Stimulated activated CD4-positive, alpha-beta T cell treated with anti-CD3 and anti-CD28 coated beads, Interleukin-2, amount 100 ng/mL, for 48 hours (primary cell): ENCODE measurements at regions not wholly inside any gene's neighbourhood (a gene's known extent, or its start where the extent isn't known, plus 50 kb on each side); places are given as distances from the start of the nearest gene placed in this dataset.

Experiments
- DNase-seq, 2 donors: peaks; one replicate each; pipeline ENCODE4 v3.0.0-alpha.2; 2020

- DNase-seq, result peak; percentile 12 to 13
Observed at GRCh38 chr10:113326160-113327111, 226.4 kb upstream of the HABP2 start.

DNA sequence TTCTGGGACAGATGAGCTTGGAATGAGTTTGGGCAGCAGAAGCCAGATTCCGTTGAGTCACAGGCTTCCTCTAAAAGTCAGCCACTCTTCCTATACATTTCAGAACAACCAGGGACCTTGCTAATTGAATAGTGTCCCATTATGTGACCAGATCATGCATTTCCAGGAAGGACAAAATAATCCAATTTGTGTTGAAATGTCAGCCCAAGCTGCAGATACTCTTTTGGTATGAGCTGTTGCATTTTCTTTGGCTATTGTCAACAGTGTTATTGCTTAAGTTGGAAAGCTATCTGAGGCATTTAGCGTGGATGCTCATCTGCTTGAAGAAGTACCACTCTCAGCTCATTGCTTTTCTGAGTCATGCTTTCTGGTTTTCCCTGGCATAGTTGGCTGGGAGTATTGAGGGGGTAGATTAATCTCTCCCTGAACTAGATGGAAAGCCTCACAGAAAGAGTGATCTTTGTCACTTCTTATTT lies 223.7 kb upstream of the HABP2 start:
- no peak for DNase-seq

DNA sequence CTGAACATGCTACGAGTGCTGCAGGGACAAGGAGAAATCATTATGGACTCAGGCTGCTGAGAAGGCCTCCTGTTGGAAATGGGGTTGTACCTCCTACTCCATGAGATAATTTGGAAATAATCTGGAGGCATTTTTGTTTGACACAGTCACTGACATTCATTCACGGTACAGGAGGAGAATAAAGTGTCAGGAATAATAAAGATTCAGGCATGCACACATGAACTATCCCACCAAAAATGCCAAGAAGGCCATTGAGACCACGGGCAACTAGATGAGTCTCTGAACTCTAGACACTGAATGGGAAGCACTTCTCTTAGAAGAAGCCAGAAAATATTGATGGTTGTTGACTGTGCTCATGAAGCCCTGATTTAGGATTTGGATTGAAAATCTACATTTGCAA lies 220.9 kb upstream of the HABP2 start:
- no peak for DNase-seq

DNA sequence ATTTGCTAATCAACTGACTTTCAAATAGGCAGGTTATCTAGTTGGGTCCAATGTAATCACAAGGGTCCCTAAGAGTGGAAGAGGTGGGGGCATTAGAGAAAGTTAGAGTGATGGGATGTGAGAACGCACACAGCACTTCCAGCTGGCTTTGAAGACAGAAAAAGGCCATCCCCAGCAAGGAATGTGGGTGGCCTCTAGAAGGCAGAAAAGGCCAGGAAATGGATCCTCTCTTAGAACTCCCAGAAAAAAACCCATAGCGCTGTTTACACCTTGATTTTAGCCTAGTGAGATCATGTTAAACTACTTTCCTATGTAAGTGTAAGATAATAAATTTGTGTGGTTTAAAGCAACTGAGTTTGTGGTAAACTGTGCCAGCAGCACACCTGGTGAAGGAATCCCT lies 219.5 kb upstream of the HABP2 start:
- no peak for DNase-seq

- no peak for DNase-seq
Observed at GRCh38 chr10:113335592-113335991, 217.3 kb upstream of the HABP2 start.

- DNase-seq, result no peak
Observed at GRCh38 chr10:113336549-113337130, 216.2 kb upstream of the HABP2 start.

- DNase-seq, result no peak
Observed at GRCh38 chr10:113337142-113337541, 215.7 kb upstream of the HABP2 start.

- no peak for DNase-seq
Observed at GRCh38 chr10:113339121-113339520, 213.7 kb upstream of the HABP2 start.

DNA sequence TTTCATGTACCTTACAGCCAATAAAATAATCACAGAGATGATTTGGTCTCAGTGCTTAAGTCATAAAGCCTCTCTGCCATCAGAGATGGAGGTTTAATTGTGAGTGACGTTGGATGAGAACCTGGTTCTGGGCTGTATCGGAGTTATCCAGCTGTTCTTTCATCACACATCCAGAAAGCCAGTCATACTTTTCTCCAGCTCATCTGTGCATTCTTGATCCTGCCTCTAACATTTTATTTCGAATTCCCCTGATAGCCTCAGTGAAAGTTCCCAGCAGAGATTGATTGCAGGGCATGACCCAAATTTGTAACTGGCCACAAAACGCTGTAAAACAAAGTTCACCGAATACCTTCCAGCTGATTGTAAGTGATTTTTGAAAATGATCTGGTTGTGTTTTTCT lies 212.6 kb upstream of the HABP2 start:
- DNase-seq, result no peak

- no peak for DNase-seq
Observed at GRCh38 chr10:113341138-113341537, 211.7 kb upstream of the HABP2 start.

GRCh38 chr10:113345826-113346624 lies 206.8 kb upstream of the HABP2 start:
- DNase-seq, result no peak

DNA sequence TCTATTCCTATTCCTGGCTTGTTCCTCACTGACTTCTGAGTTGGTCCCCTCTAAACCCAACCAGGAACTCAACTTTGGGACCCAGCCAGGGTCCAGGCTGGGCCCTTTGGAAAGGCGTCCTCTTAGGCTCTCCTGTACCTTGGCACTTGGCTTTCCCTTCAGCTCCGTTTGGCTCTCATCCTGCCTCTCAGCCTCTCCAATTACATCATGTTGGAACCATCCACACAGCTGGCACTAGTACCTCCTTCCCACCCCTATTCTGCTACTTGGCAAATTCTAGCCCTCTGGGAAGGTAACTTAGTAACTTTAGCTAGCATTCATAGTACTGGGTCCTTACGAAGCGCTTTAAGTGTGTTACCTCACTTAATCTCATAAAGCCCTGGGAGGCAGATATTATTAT lies 205.3 kb upstream of the HABP2 start:
- DNase-seq, result no peak

DNA sequence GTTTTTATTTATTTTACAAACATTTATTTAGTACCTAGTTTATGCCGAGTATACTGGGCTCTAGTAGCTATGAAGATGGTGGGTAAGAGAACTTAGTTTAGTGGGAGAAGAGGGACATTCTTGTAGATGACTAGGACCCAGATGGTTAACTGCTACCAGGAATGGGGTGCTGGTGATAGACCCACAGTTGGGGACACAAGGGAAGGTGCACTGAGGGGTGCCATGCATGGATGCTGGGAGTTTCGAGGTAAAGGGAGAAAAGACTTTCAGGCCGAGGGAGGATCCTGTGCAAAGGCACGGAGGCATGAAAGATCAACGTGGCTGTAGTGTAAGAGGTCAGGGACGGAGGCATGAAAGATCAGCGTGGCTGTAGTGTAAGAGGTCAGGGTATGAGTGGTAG lies 204.2 kb upstream of the HABP2 start:
- DNase-seq, result no peak

DNA sequence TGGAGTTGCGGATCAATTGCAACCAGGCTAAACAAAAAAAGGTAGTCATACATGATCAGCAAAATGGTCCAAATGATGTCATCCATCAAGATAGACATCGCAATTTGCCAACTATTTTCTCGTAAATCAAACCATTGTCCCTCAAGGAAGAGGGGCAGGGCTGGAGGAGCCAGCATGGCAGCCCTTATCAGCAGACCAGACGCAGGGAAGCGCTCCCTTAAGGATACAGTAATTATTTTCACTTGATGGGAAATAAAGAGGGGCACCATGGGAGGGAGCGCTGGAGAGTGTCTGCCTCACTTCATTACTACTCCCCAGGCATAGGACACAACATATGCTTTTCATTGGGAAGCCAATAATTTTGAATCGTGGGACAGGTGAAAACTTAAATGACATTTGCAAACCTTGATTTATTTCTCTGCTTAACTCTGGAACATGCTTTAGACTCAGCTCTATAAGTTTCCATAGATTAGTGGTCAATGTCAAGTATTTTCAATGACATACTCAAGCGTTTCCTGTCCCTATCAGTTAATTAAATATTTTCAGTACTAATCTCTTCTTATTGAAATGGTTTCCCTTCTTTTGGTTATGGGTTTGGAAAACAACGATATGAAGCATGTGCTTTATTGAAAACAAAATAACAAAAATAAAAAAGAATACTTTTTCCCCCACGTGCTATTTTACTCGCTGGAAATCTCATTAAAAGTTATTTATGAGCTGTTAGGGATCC lies 202.4 kb upstream of the HABP2 start:
- no peak for DNase-seq

GRCh38 chr10:113354711-113355110 lies 198.1 kb upstream of the HABP2 start:
- DNase-seq, result no peak

DNA sequence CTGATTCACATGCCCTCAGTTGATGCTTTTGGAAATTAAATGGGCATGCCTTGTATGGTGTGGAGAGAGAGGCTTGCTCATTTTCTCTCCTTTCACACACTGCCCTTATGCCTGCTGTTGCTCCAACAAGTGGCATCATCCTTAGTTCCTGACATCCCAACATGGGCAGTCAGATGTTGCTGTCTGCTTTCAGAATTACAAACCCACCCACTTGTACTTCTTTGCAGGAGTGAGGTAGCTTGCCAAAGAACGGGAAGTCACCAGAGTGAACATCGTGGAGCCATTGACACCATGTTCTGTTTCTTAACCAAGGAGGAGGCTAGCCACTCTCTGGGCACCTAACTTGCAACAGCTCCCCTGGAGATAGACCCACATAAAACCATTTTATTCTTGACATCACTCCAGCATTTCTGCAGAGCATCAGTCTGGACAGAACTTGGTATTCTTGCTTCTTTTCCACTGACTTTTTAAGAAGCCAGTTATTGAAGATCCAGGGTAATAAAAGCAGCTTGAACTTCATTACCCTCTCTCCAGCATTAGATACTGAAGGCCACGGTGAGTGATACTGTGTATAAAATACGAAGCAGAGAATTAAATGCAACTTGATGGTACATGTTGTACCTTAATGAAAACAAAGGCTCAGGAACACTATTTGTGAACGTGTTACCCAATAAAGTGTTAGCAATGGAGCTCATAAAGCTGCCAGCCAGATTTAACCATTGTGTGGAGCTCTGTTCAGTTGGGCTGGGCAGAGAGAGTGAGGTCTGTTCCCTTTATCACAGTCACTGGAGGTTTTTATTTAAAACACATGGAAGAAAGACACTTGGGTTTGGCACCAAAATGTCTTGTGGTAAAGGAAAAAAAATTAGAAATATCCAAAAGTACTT lies 195.8 kb upstream of the HABP2 start:
- no peak for DNase-seq

- no peak for DNase-seq
Observed at GRCh38 chr10:113357681-113358300, 195.1 kb upstream of the HABP2 start.

GRCh38 chr10:113359655-113360054 lies 193.2 kb upstream of the HABP2 start:
- DNase-seq, result no peak

DNA sequence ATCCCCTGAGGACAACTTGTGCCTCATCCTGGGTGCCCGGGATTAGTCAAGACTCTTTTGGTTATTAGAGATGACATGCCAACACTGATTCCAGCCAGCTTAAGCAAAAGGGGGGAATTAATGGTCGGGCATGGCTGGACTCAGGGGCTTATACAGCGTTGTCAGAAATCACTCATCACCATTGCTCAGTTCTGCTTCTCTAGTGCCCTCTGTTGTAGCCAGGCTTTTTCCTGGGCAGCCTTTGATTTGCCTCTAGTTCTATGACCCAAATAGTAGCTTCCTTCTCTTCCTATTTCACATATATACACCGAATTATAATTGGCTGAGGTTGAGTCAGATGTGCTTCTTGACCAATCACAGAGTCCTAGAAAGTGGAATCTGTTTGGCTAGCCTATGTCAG lies 192.0 kb upstream of the HABP2 start:
- no peak for DNase-seq

- DNase-seq, result no peak
Observed at GRCh38 chr10:113362645-113363091, 190.2 kb upstream of the HABP2 start.

- no peak for DNase-seq
Observed at GRCh38 chr10:113364227-113364626, 188.6 kb upstream of the HABP2 start.
